ENCODE measurements at regions not wholly inside any gene's neighbourhood (a gene's known extent, or its start where the extent isn't known, plus 50 kb on each side); places are given as distances from the start of the nearest gene placed in this dataset.

- TF ChIP-seq Cebpa-rat (IDR thresholded peaks at IDR 0.05) = no peak
- H3K27ac ChIP-seq = peak overlapping the region; percentile 93
- H3K36me3 ChIP-seq = no peaks in the 10 kb centered on the region
- H3K4me1 ChIP-seq = peaks cover 100% of the 10 kb centered on the region
- peak overlapping the region; percentile 70 for H3K9ac ChIP-seq
- peaks cover 6% of the 10 kb centered on the region; the same call in 1 of the 2 replicates for H3K9me3 ChIP-seq
- peak overlapping the region; percentile 88 for H3K4me2 ChIP-seq
- peak overlapping the region; percentile 40 for H3K4me3 ChIP-seq
- no peaks in the 10 kb centered on the region for H3K27me3 ChIP-seq
- H4K20me1 ChIP-seq = no peaks in the 10 kb centered on the region
Measured at GRCh38 chr7:361680-362401, 71.9 kb downstream of the FOXL3 start.

GRCh38 chr7:362402-363096 is 72.6 kb downstream of the FOXL3 start:
- Histone ChIP-seq H4K20me1 (no peaks in the 10 kb centered on the region), H3K4me2 (peak overlapping the region; percentile 88), H3K4me3 (peak overlapping the region; percentile 40), H3K27ac (peak overlapping the region; percentile 93), H3K36me3 (no peaks in the 10 kb centered on the region), H3K9ac (peak overlapping the region; percentile 70), H3K4me1 (peaks cover 100% of the 10 kb centered on the region), H3K9me3 (peaks cover 6% of the 10 kb centered on the region; the same call in 1 of the 2 replicates), H3K27me3 (no peaks in the 10 kb centered on the region)
- TF ChIP-seq Cebpa-rat (IDR thresholded peaks at IDR 0.05) = 0 out of 2 replicates have a peak, but pooled peaks have one; percentile 41

- Histone ChIP-seq H4K20me1 (no peaks in the 10 kb centered on the region), H3K36me3 (no peaks in the 10 kb centered on the region), H3K27me3 (no peaks in the 10 kb centered on the region), H3K27ac (peak overlapping the region; percentile 93), H3K9me3 (no peaks in the 10 kb centered on the region), H3K4me3 (no peak overlapping the region), H3K4me2 (peak overlapping the region; percentile 88), H3K4me1 (peaks cover 100% of the 10 kb centered on the region), H3K9ac (peak overlapping the region; percentile 70; the same call in 1 of the 2 replicates)
- no peak for TF ChIP-seq Cebpa-rat (IDR thresholded peaks at IDR 0.05)
Measured at GRCh38 chr7:363626-364025, 73.7 kb downstream of the FOXL3 start.

DNA sequence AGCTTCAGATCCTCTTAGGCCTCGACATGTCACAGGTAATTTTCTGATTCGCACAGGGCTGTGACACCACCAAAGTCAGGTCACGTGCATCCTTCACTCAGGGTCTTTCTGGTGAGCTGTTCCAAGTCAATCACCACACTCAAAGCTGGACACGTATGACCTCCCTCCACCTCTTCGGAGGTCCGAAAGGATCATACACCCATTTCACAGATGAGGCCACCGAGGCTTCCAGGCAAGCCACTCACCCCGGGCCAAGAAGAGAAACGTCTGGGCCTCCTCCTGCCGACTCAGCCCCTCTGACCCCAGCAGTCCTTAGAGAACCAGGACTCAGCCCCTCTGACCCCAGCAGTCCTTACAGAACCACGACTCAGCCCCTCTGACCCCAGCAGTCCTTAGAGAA is 74.6 kb downstream of the FOXL3 start:
- Histone ChIP-seq H3K4me1 (peaks cover 100% of the 10 kb centered on the region), H3K9me3 (no peaks in the 10 kb centered on the region), H3K4me3 (no peak overlapping the region), H3K27me3 (no peaks in the 10 kb centered on the region), H4K20me1 (no peaks in the 10 kb centered on the region), H3K9ac (no peak overlapping the region; the same call in 1 of the 2 replicates), H3K27ac (peak overlapping the region; percentile 93; the same call in 1 of the 2 replicates), H3K36me3 (no peaks in the 10 kb centered on the region), H3K4me2 (peak overlapping the region; percentile 88)
- no peak for TF ChIP-seq Cebpa-rat (IDR thresholded peaks at IDR 0.05)

DNA sequence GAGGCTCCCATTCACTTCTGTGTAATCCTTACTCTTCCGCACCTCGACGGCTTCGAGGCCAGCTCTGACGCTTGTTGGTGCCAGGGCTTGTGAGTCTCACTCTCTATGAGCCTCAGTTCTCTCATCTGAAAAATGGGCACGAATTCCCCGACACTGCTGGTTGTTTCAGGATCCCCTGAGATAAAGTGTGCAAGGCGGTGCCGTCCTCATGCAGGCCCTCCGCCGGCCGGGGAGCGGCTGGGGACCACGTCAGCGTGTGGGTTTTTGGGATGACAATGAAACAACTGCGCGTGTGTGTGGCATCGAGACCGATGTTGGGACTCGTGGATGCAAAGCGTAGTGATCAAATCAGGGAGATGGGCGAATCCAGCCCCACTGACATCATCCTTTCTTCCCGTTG is 75.6 kb downstream of the FOXL3 start:
- Histone ChIP-seq H3K27ac (peak overlapping the region; percentile 14; the same call in 1 of the 2 replicates), H3K4me3 (no peak overlapping the region), H3K36me3 (no peaks in the 10 kb centered on the region), H4K20me1 (no peaks in the 10 kb centered on the region), H3K27me3 (no peaks in the 10 kb centered on the region), H3K9ac (no peak overlapping the region), H3K9me3 (no peaks in the 10 kb centered on the region), H3K4me2 (peak overlapping the region; percentile 88), H3K4me1 (peaks cover 100% of the 10 kb centered on the region)
- TF ChIP-seq Cebpa-rat (IDR thresholded peaks at IDR 0.05) = no peak

GRCh38 chr7:366161-366803 is 76.3 kb downstream of the FOXL3 start:
- Histone ChIP-seq H3K4me3 (no peak overlapping the region), H3K4me1 (peaks cover 96% of the 10 kb centered on the region), H3K27me3 (no peaks in the 10 kb centered on the region), H3K27ac (peak overlapping the region; percentile 14; the same call in 1 of the 2 replicates), H3K36me3 (no peaks in the 10 kb centered on the region), H3K9me3 (no peaks in the 10 kb centered on the region), H4K20me1 (no peaks in the 10 kb centered on the region), H3K9ac (no peak overlapping the region; the same call in 1 of the 2 replicates), H3K4me2 (peak overlapping the region; percentile 88)
- no peak for TF ChIP-seq Cebpa-rat (IDR thresholded peaks at IDR 0.05)

- Histone ChIP-seq H4K20me1 (no peaks in the 10 kb centered on the region), H3K9ac (no peak overlapping the region), H3K4me1 (peaks cover 96% of the 10 kb centered on the region), H3K9me3 (no peaks in the 10 kb centered on the region), H3K36me3 (no peaks in the 10 kb centered on the region), H3K4me2 (peak overlapping the region; percentile 88), H3K27me3 (no peaks in the 10 kb centered on the region), H3K4me3 (no peak overlapping the region), H3K27ac (no peak overlapping the region)
- no peak for TF ChIP-seq Cebpa-rat (IDR thresholded peaks at IDR 0.05)
Measured at GRCh38 chr7:367351-367901, 77.5 kb downstream of the FOXL3 start.

DNA sequence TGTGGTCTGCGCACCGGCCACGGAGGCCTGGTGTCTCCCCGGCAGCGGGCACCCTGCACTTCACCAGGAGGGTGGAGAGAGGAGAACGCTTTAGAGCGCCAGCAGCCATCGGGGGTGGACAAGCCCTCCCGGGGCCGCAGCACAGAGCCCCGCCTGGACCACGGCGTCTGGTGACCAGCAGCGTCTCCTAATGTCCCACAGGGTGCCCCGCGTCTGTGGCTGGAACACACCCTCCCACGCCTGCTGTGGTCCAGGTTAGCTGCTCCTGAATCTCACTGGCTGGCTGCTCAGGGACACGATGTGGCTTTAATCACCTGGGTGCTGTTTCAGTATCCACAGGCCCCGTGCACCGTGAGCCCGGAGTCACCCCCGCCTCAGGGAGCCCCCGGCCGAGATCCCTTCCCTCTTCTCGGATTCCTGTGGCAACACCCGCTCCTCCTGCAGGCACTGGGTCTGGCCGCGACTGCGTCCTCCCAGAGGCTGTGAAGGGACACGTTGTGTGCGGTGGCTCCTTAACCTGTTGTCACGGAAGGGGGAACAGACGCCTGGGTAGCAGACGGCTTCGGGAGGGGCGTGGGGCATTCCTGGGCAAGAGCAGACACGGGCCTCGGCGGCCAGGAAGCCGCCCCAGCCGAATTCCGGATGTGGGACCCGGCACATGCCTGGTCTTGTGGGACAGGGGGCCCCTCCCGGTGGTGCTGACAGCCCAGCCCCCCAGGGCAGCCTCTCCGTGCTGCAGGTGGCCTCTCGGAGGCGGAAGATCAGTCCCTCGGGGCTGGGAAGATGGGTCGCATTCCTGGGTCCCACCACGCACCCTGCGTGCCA is 78.9 kb downstream of the FOXL3 start:
- H3K9ac ChIP-seq = peak overlapping the region; percentile 43; the same call in 1 of the 2 replicates
- H3K9me3 ChIP-seq = no peaks in the 10 kb centered on the region
- peaks cover 96% of the 10 kb centered on the region for H3K4me1 ChIP-seq
- no peaks in the 10 kb centered on the region for H3K36me3 ChIP-seq
- peak overlapping the region; percentile 88 for H3K4me2 ChIP-seq
- H4K20me1 ChIP-seq = no peaks in the 10 kb centered on the region
- peak overlapping the region; percentile 58 for H3K27ac ChIP-seq
- H3K27me3 ChIP-seq = no peaks in the 10 kb centered on the region
- no peak for TF ChIP-seq Cebpa-rat (IDR thresholded peaks at IDR 0.05)
- peak overlapping the region; percentile 40; the same call in 1 of the 2 replicates for H3K4me3 ChIP-seq
